Body of pancreas (tissue), 4 donors: ENCODE measurements at regions not wholly inside any gene's neighbourhood (a gene's known extent, or its start where the extent isn't known, plus 50 kb on each side); places are given as distances from the start of the nearest gene placed in this dataset.
A peak's percentile ranks its signal among the peaks of the same experiment; 100 is the strongest.

Experiments used
- ATAC-seq: fragments of 150-250 bp; one replicate; pipeline ENCODE4 v1.9.1; 2016
- DNase-seq, 4 donors: peaks; one replicate each; pipeline ENCODE4 v3.0.0-alpha.2; 2019
- H3K27ac ChIP-seq, 4 donors: fragments of 200-600 bp; sonication (generic); 1 replicate in 3 of 4; 2 replicates in 1 of 4; pipeline versions ENCODE4 v1.5.1 to v1.6.1; 2016 to 2019; ENCODE audit warnings: mild to moderate bottlenecking in 1 of 4, mixed read lengths in 1 of 4, moderate library complexity in 1 of 4
- H3K27me3 ChIP-seq, 2 donors: fragments of 200-600 bp; sonication (generic); one replicate each; pipeline ENCODE4 v1.6.0; 2016; ENCODE audit warnings: mild to moderate bottlenecking in 1 of 2
- H3K36me3 ChIP-seq, 2 donors: fragments of 200-600 bp; sonication (generic); replicated peaks in 1 of 2; 2 replicates each; pipeline ENCODE4 v1.5.1; 2016; ENCODE audit warnings: low read depth in 2 of 2; ENCODE audit not compliant: insufficient read depth in 1 of 2
- H3K4me1 ChIP-seq: fragments of 200-600 bp; sonication (generic); one replicate; pipeline ENCODE4 v1.6.0; 2016
- H3K4me3 ChIP-seq, 2 donors: fragments of 200-600 bp; sonication (generic); 1 replicate in 1 of 2; 2 replicates in 1 of 2; pipeline ENCODE4 v1.5.1; 2016 to 2019
- H3K9me3 ChIP-seq, 3 donors: fragments of 200-600 bp; sonication (generic); 1 replicate in 2 of 3; 2 replicates in 1 of 3; pipeline ENCODE4 v1.5.1; 2016
- CTCF ChIP-seq, 7 experiments: fragments of 450-650 bp in 4 of 7; fragments of 200-600 bp in 3 of 7; sonication (generic) in 3 of 7; IDR thresholded peaks; one replicate each; pipeline ENCODE4 v1.5.1; 2016 to 2019; ENCODE audit warnings: antibody characterized with exemption in 7 of 7
- POLR2A ChIP-seq, 3 donors: fragments of 450-650 bp; IDR thresholded peaks; one replicate each; pipeline ENCODE4 v1.6.1; 2016; ENCODE audit warnings: antibody characterized with exemption in 3 of 3, mild to moderate bottlenecking in 2 of 3
- WGBS, 2 donors: methylation state at CpG; one replicate each; pipeline ENCODE4 v1.1.5; 2017; 5-methylcytosine and 5-hydroxymethylcytosine counted together
- intact Hi-C: fragments of 100-400 bp; cut with DNase I; formaldehyde crosslinking; loops from one replicate; pipeline ENCODE4 v1.15.1; 2023

- H3K36me3 ChIP-seq: no peaks in the 10 kb centered on the region
- no peak overlapping the region for H3K27ac ChIP-seq
- no peaks in the 10 kb centered on the region for H3K9me3 ChIP-seq
- H3K4me3 ChIP-seq: no peak overlapping the region
- no peaks in the 10 kb centered on the region for H3K4me1 ChIP-seq
- TF ChIP-seq POLR2A (IDR thresholded peaks at IDR 0.05) (no peak), CTCF (IDR thresholded peaks at IDR 0.05) (no peak)
- intact Hi-C loops: no loop called here
- DNase-seq (no peak), ATAC-seq (no peak)
- 73 to 82% methylated on average over 6 of the region's 6 CpGs for WGBS, 2 donors
- H3K27me3 ChIP-seq: no peaks in the 10 kb centered on the region
Measured at GRCh38 chr9:16131264-16131663, 578.4 kb downstream of the CCDC171 start.

GRCh38 chr9:16132513-16132912, 579.7 kb downstream of the CCDC171 start:
- Histone ChIP-seq H3K27ac (no peak overlapping the region), H3K27me3 (no peaks in the 10 kb centered on the region), H3K4me1 (no peaks in the 10 kb centered on the region), H3K36me3 (no peaks in the 10 kb centered on the region), H3K9me3 (no peaks in the 10 kb centered on the region), H3K4me3 (no peak overlapping the region)
- intact Hi-C loops: no loop called here
- DNase-seq (no peak), ATAC-seq (no peak)
- no peak for TF ChIP-seq CTCF (IDR thresholded peaks at IDR 0.05)
- TF ChIP-seq POLR2A (IDR thresholded peaks at IDR 0.05): no peak
- 78 to 84% methylated on average over 6 of the region's 6 CpGs for WGBS, 2 donors

GRCh38 chr9:16133032-16133431, 580.2 kb downstream of the CCDC171 start:
- ATAC-seq (no peak), DNase-seq (no peak)
- no peaks in the 10 kb centered on the region for H3K9me3 ChIP-seq
- H3K4me1 ChIP-seq: no peaks in the 10 kb centered on the region
- TF ChIP-seq POLR2A (IDR thresholded peaks at IDR 0.05) (no peak), CTCF (IDR thresholded peaks at IDR 0.05) (no peak)
- intact Hi-C loops: no loop called here
- H3K4me3 ChIP-seq: no peak overlapping the region
- no peaks in the 10 kb centered on the region for H3K36me3 ChIP-seq
- H3K27me3 ChIP-seq: no peaks in the 10 kb centered on the region
- H3K27ac ChIP-seq: no peak overlapping the region

- Histone ChIP-seq H3K4me1 (no peaks in the 10 kb centered on the region), H3K4me3 (no peak overlapping the region), H3K9me3 (no peaks in the 10 kb centered on the region), H3K36me3 (no peaks in the 10 kb centered on the region), H3K27me3 (no peaks in the 10 kb centered on the region), H3K27ac (no peak overlapping the region)
- ATAC-seq (peak; percentile 88), DNase-seq (peak; percentile 47 to 56 (median 54))
- WGBS, 2 donors: 27 to 30% methylated on average over 19 of the region's 19 CpGs
- intact Hi-C loops: no loop called here
- TF ChIP-seq POLR2A (IDR thresholded peaks at IDR 0.05): no peak
- TF ChIP-seq CTCF (IDR thresholded peaks at IDR 0.05): peak; percentile 30 to 69 (median 52)
Measured at GRCh38 chr9:16133556-16134227, 580.8 kb downstream of the CCDC171 start.

- no peak for ATAC-seq
- H3K4me3 ChIP-seq: no peak overlapping the region
- no peak for TF ChIP-seq CTCF (IDR thresholded peaks at IDR 0.05)
- no peaks in the 10 kb centered on the region for H3K9me3 ChIP-seq
- 59 to 64% methylated on average over 4 of the region's 4 CpGs for WGBS, 2 donors
- no peaks in the 10 kb centered on the region for H3K36me3 ChIP-seq
- H3K27ac ChIP-seq: no peak overlapping the region
- H3K27me3 ChIP-seq: no peaks in the 10 kb centered on the region
- intact Hi-C loops: no loop called here
- H3K4me1 ChIP-seq: no peaks in the 10 kb centered on the region
- no peak for DNase-seq
Measured at GRCh38 chr9:16134351-16134750, 581.5 kb downstream of the CCDC171 start.
